RKO (cell line): ENCODE measurements at regions not wholly inside any gene's neighbourhood (a gene's known extent, or its start where the extent isn't known, plus 50 kb on each side); places are given as distances from the start of the nearest gene placed in this dataset.

Experiments
- DNase-seq: peaks from one replicate; pipeline ENCODE4 v3.0.0-alpha.2; 2016; ENCODE audit warnings: low spot score

DNA sequence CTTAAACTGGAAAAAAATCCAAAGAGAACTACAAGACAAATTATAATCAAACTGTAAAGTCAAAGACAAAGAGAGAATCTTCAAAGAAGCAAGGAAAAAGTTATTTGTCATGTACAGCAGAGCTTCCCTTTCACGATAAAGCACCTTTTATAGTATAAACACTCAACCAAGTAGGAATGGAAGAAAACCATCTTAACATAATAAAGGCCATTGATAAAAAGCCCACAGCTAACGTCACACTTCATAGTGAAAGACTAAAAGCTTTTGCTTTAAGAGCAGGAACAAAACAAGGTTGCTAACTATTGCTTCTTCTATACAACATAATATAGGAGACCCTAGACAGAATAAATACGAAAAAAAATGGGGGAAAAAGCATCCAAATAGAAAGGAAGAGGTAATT is 595.7 kb upstream of the POU3F4 start:
- DNase-seq: no peak

DNA sequence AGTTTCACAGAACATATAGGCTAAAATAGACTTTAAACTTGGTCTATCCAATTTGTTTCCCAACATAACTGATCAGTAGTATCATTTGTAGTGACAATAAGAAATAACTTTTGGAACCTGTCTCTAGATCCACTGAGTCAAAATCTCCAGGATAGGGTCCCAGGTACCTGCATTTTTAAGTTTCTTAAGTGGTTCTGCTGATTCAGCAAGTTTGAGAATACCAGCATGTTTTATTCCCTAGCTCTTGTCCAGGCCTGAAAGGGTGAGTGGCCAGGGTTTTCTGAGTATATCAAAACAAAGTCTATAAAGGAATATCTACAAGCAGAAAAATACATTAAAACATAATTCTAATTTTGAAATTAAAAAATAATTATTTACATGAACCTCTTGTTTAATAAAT is 573.1 kb upstream of the POU3F4 start:
- no peak for DNase-seq

DNA sequence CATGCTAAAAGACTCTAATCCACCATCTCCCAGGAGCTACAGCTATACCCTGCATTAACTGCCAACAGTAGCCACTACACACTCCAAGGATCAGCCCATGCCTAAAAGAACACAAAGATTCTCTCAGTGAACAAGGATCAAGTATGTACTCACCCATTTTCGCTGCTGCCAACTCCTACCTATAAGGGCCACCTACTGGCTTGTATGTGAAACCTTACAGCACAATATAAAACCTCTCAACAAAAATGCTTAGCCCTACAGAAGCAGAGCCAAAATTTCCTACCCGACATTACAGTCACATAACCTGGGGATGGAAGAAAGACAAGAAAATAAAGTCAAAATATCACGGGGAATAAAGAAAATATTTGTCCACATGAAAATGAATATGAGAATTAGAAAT is 562.8 kb upstream of the POU3F4 start:
- DNase-seq: no peak

DNA sequence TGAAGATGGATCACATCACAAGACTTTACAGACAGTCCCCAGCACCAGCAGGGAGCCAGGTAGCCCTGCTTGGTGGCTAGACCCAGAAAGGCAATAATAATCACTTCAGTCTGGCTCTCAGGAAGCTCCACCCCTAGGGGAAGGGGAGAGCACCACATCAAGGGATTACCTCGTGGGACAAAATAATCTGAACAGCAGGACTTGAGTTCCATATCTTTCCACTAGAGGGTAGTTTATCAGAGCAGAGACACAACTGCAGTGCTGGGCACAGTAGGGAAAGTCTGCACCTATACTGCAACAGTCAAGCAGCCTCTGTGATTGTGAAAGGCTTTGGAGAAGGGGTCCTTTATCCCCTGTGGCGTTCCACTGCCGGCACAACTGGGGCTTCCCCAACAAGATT is 547.0 kb upstream of the POU3F4 start:
- DNase-seq: peak; percentile 34

DNA sequence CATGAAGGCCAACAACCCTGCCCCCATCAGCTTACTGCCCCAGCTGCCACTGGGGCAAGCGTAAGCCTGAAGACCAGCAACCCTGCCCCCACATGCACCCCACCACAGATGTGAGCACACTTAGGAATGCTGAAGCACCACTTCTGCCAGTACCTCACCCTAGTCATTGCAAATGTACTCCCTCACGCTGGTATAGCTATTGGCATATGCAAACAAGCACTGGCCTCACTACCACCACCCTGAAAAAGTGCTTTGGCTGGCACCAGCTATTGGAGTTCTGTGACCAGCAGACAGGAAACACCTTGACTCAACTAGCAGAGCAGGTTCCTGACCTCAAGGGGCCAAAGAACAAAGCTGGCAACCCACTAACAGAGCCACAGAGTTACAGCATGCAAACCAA is 534.4 kb upstream of the POU3F4 start:
- no peak for DNase-seq

DNA sequence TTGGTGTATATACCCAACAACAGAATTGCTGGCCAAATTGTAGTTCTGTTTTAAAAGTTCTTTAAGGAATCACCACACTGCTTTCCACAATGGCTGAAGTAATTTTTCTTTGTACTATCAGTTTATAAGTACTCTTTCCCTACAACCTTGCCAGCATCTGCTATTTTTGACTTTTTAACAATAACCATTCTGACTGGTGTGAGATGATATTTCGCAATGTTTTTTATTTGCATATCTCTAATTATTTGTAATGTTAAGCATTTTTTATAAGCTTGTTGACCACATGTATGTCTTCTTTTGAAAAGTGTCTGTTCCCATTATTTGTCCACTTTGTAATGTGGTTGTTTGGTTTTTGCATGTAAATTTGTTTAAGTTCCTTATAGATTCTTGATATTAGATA is 509.9 kb upstream of the POU3F4 start:
- no peak for DNase-seq

DNA sequence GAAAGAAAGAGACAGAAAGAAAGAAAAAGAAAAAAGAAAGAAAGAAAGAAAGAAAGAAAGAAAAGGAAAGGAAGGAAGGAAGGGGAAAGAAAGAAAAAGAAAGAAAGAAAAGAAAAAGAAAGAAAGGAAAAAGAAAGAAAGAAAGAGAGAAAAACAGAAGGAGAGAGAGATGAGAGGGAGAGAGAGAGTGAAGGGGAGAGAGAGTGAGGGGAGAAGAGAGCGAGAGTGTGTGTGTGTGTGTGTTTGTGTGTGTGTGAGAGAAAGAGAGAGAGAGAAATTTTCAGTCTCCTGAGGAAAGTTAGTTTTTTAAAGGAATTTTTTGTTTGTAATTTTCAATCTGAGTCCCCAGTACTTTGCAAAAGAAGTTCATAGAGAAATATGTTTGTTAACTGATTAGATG is 504.1 kb upstream of the POU3F4 start:
- DNase-seq: no peak

DNA sequence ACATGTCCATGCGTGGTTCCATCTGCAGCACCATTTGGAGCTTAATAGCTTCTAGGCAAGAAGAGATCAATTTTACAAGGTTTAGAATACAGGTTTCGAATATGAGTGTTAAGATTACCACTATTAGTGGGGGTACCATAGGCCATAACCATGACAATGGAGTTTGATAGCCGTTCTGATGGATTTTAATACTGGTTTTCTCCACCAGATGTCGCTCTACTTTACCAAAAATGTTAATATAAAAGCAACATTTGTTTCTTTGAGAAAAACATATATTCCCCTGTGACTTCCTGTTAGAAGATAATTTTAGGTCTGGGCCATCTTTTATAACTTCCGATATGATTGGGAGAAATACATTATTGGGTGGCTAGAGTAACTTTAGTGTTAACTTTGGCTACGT is 499.7 kb upstream of the POU3F4 start:
- peak; percentile 3 for DNase-seq

DNA sequence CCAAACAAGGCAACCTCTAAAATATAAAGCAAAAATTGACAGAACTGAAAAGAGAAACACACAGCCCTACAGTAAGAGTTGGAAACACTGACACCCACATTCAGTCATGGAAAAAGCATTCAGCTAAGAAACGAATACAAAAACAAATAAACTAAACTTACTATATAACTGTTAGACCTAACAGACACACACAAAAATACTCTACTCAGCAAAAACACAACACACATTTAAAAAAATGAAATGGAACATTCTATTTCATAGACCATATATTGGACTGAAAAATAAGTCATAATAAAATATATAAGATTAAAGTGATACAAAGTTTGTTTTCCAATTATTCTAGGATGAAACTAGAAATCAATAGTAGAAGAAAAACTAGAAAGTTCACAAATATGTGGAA is 488.8 kb upstream of the POU3F4 start:
- no peak for DNase-seq

DNA sequence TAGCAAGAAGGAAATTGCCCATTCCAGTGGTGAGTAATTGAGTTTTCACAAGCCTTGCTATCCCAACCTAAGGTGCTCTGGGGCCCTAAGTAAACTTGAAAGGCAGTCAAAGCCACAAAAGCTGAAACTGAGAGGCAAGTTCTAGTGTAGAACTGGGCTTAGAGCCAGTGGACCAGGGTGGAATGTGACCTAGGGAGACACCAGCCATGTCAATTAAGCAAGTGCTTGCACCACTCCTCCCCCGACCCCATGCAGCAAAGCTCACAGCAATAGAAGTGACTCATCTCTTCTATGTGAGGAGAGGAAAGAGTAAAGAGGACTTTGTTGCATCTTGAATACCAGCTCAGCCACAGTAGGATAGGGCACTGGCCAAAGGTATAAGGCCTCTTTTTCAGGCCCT is 486.1 kb upstream of the POU3F4 start:
- no peak for DNase-seq
